Panc1 (cell line): ENCODE measurements at regions not wholly inside any gene's neighbourhood (a gene's known extent, or its start where the extent isn't known, plus 50 kb on each side); places are given as distances from the start of the nearest gene placed in this dataset.

ENCODE experiments used
- CTCF ChIP-seq: fragments of 450-650 bp; IDR thresholded peaks from 2 replicates; pipeline ENCODE4 v1.5.1; 2017; ENCODE audit warnings: mild to moderate bottlenecking
- POLR2AphosphoS5 ChIP-seq: IDR thresholded peaks from 2 replicates; pipeline ENCODE4 v1.6.1; 2012; ENCODE audit warnings: mild to moderate bottlenecking, low read depth, low read length, moderate library complexity
- SIN3A ChIP-seq: IDR thresholded peaks from 2 replicates; pipeline ENCODE4 v1.6.1; 2012; ENCODE audit warnings: low read depth, mild to moderate bottlenecking, low read length, moderate library complexity, borderline replicate concordance; ENCODE audit not compliant: insufficient read depth
- TCF7L2 ChIP-seq: IDR thresholded peaks from 2 replicates; pipeline ENCODE4 v1.6.1; 2011; ENCODE audit warnings: mild to moderate bottlenecking, low read depth, low read length, inconsistent platforms

- TF ChIP-seq CTCF: no peak
- TF ChIP-seq POLR2AphosphoS5: no peak
- TF ChIP-seq TCF7L2: no peak
- no peak for TF ChIP-seq SIN3A
Observed at GRCh38 chr20:22470620-22471026, 113.7 kb downstream of the FOXA2 start.
